ENCODE measurements at regions not wholly inside any gene's neighbourhood (a gene's known extent, or its start where the extent isn't known, plus 50 kb on each side); places are given as distances from the start of the nearest gene placed in this dataset.

DNA sequence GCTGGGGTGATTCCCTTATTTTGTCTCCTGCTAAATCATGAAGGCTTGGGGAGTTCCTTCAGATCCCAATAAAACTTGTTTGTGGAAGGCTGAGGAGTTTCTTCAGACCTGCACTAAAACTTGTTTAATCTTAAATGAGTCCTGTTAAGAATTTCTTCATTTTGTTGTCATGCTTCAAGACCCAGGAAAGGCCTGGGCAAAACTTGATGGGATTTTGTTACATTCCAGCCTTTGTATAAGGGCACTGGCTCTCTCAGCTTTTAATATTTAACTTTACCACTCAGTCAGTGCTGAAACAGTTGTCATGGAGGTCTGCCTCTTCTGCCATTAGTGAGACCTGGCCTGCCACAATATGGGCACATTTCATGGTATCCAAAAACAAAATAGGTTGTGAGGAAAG lies 699.0 kb downstream of the ETS1 start:
- Histone ChIP-seq H3K36me3 (no peaks in the 10 kb centered on the region), H3K4me3 (no peak overlapping the region), H3K27me3 (no peaks in the 10 kb centered on the region), H3K9me3 (peaks cover 7% of the 10 kb centered on the region), H3K4me1 (no peaks in the 10 kb centered on the region), H3K27ac (no peak overlapping the region)
- DNase-seq (ENCODE audit: low spot score in 2 of 2): no peak
- TF ChIP-seq CTCF (IDR thresholded peaks at IDR 0.05) (no peak), POLR2A (IDR thresholded peaks at IDR 0.05) (no peak), POLR2AphosphoS5 (IDR thresholded peaks at IDR 0.05) (no peak), EP300 (IDR thresholded peaks at IDR 0.05) (no peak)

DNA sequence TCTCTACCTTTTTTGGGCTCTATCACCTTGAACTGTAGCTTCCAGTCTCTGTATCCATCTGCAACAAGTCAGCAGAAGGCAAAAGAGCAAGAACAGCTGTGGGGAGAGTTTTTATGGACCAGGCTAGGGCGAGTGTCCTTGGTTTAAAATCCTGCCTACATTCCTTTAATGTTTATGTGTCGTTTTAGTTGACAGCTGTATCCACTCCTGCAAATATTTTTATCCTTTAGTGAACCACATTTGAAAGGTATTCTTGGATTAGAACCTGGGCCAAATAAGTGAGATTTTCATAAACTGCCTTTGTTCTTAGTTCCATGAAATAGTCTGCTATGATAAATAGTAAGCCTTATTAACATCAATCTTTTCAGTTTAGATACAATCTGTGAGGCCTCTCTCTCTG lies 712.2 kb downstream of the ETS1 start:
- no peaks in the 10 kb centered on the region for H3K9me3 ChIP-seq
- H3K27me3 ChIP-seq: no peaks in the 10 kb centered on the region
- no peak overlapping the region for H3K4me3 ChIP-seq
- DNase-seq (ENCODE audit: low spot score in 2 of 2): no peak
- TF ChIP-seq CTCF (IDR thresholded peaks at IDR 0.05): no peak
- TF ChIP-seq POLR2A (IDR thresholded peaks at IDR 0.05): no peak
- TF ChIP-seq POLR2AphosphoS5 (IDR thresholded peaks at IDR 0.05): no peak
- no peaks in the 10 kb centered on the region for H3K4me1 ChIP-seq
- no peak overlapping the region for H3K27ac ChIP-seq
- 17% methylated on average over 2 of the region's 2 CpGs for WGBS
- no peaks in the 10 kb centered on the region for H3K36me3 ChIP-seq

- no peaks in the 10 kb centered on the region for H3K4me1 ChIP-seq
- H3K27me3 ChIP-seq: no peaks in the 10 kb centered on the region
- H3K9me3 ChIP-seq: no peaks in the 10 kb centered on the region
- no peak for DNase-seq (ENCODE audit: low spot score in 2 of 2)
- H3K36me3 ChIP-seq: no peaks in the 10 kb centered on the region
- H3K27ac ChIP-seq: no peak overlapping the region
- no peak for TF ChIP-seq POLR2A (IDR thresholded peaks at IDR 0.05)
- no peak for TF ChIP-seq CTCF (IDR thresholded peaks at IDR 0.05)
- TF ChIP-seq POLR2AphosphoS5 (IDR thresholded peaks at IDR 0.05): no peak
- no peak for TF ChIP-seq EP300 (IDR thresholded peaks at IDR 0.05)
- no peak overlapping the region for H3K4me3 ChIP-seq
Observed at GRCh38 chr11:127873478-127873877, 713.9 kb downstream of the ETS1 start.

DNA sequence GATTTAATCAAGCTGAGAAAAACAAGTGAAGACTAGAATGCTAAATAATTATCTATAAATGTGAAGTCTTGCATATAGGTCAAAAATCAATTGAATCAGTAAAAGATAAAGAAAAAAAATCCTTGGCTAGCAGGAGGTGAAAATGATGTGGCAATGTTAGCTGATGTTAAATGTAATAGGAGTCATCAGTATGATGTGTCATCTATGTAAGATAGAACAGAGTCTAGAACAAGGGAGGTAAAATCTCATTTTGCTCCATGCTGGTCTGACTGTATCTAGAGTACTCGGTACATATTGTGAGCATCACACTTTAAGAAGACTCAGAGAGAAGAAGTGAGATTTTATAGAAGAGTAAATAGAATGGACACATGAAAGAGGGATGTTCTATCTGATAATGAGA lies 721.2 kb downstream of the ETS1 start:
- no peaks in the 10 kb centered on the region for H3K27me3 ChIP-seq
- WGBS: 86% methylated on average over 1 of the region's 1 CpG
- H3K36me3 ChIP-seq: no peaks in the 10 kb centered on the region
- TF ChIP-seq EP300 (IDR thresholded peaks at IDR 0.05) (no peak), CTCF (IDR thresholded peaks at IDR 0.05) (no peak), POLR2AphosphoS5 (IDR thresholded peaks at IDR 0.05) (no peak)
- H3K27ac ChIP-seq: no peak overlapping the region
- H3K4me1 ChIP-seq: no peaks in the 10 kb centered on the region
- H3K9me3 ChIP-seq: no peaks in the 10 kb centered on the region
- DNase-seq (ENCODE audit: low spot score in 2 of 2): no peak
- no peak overlapping the region for H3K4me3 ChIP-seq

DNA sequence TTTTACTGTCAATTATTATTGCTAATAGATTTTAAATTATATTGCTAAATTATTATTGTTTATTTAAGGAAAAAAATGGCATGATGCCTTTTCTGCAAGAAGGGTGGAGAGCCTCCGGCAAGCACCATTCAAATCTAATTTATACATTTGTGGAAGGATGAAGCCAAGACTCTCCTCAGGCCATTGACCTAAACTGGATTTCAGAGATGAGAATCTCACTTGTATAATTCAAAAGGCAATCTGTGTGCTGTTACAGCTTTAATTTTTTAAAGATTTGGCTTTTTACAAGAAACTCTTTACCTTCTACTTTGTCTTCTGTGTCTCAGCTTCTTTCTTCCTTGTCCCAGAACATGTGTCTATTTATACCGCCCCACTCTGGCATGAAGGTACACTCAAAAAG lies 722.5 kb downstream of the ETS1 start:
- Histone ChIP-seq H3K4me3 (no peak overlapping the region), H3K27ac (no peak overlapping the region), H3K4me1 (no peaks in the 10 kb centered on the region), H3K36me3 (no peaks in the 10 kb centered on the region), H3K27me3 (no peaks in the 10 kb centered on the region), H3K9me3 (no peaks in the 10 kb centered on the region)
- TF ChIP-seq POLR2A (IDR thresholded peaks at IDR 0.05): no peak
- TF ChIP-seq POLR2AphosphoS5 (IDR thresholded peaks at IDR 0.05): no peak
- no peak for TF ChIP-seq EP300 (IDR thresholded peaks at IDR 0.05)
- TF ChIP-seq CTCF (IDR thresholded peaks at IDR 0.05): no peak
- DNase-seq (ENCODE audit: low spot score in 2 of 2): no peak
- WGBS: 70% methylated on average over 2 of the region's 2 CpGs

Measured in suprapubic skin (tissue), 4 donors.